ENCODE measurements at regions not wholly inside any gene's neighbourhood (a gene's known extent, or its start where the extent isn't known, plus 50 kb on each side); places are given as distances from the start of the nearest gene placed in this dataset.

DNA sequence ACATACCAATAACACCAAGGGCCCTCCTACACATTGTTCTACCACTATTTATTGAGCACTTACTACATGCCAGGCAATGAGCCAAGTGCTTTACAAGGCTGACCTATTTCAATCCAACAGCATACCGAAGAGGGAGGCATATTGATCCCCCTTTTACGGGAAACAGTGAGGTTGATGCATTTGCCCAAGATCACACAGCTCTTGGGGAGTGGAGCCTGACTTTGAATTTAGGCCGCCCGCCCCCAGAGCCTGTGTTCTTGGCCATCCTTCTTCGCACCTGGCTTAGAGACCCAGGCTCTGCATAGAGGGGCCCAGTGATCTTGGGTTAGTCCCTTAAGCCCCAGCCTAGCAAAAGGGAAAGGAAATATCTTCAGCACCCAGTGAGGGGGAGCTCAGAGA, 158.1 kb upstream of the IER5L start:
- Histone ChIP-seq H3K14ac (ENCODE audit: low read length in 2 of 2) (no peak overlapping the region), H3K18ac (ENCODE audit: low read depth in 1 of 2, low read length in 2 of 2) (peak overlapping the region; percentile 85 to 98), H4K8ac (ENCODE audit: low read length) (peak overlapping the region; percentile 79), H2BK5ac (ENCODE audit: low read depth, low read length, poor library complexity, severe bottlenecking) (no peak overlapping the region), H2BK15ac (ENCODE audit: low read depth, poor library complexity, severe bottlenecking) (peak overlapping the region; percentile 98), H2BK12ac (ENCODE audit: low read length in 2 of 2) (peak overlapping the region; percentile 81 to 98), H4K91ac (ENCODE audit: low read length) (peak overlapping the region; percentile 89), H3K4me1 (ENCODE audit: control insufficient read depth, insufficient read depth, low read depth, low read length) (peaks cover 61% of the 10 kb centered on the region), H3K27ac (ENCODE audit: low read length, poor library complexity, severe bottlenecking) (peak overlapping the region; percentile 35), H3K27me3 (ENCODE audit: control insufficient read depth in 1 of 2, insufficient read depth in 1 of 2, low read length in 2 of 2) (no peaks in the 10 kb centered on the region), H3K9me3 (ENCODE audit: control insufficient read depth, low read length) (peaks cover under 1% of the 10 kb centered on the region), H2AFZ (ENCODE audit: low read depth, low read length) (no peak overlapping the region), H2BK120ac (ENCODE audit: low read depth, low read length) (peak overlapping the region; percentile 88), H3K36me3 (ENCODE audit: control insufficient read depth in 1 of 2, insufficient read depth in 2 of 2, low read depth in 1 of 2, low read length in 2 of 2) (peaks cover 0 to 5% of the 10 kb centered on the region in 2 experiments), H2AK5ac (ENCODE audit: low read length, severe bottlenecking) (peak overlapping the region; percentile 37), H3K4me3 (ENCODE audit: insufficient read depth in 1 of 2, low read depth in 1 of 2, low read length in 2 of 2) (peak overlapping the region in 1 of 2 experiments; percentile 59), H3K9ac (ENCODE audit: low read length) (peak overlapping the region; percentile 82), H3K23ac (ENCODE audit: low read length in 2 of 2) (no peak overlapping the region), H3K4me2 (ENCODE audit: low read length, poor library complexity, severe bottlenecking) (peak overlapping the region; percentile 68), H3K4ac (ENCODE audit: low read depth in 1 of 2, low read length in 2 of 2) (peak overlapping the region; percentile 90 to 95), H3K79me1 (replicated peaks; ENCODE audit: low read length, poor library complexity, severe bottlenecking) (no peaks in the 10 kb centered on the region)
- DNase-seq, result no peak
- WGBS, result 69% methylated on average over 5 of the region's 5 CpGs

DNA sequence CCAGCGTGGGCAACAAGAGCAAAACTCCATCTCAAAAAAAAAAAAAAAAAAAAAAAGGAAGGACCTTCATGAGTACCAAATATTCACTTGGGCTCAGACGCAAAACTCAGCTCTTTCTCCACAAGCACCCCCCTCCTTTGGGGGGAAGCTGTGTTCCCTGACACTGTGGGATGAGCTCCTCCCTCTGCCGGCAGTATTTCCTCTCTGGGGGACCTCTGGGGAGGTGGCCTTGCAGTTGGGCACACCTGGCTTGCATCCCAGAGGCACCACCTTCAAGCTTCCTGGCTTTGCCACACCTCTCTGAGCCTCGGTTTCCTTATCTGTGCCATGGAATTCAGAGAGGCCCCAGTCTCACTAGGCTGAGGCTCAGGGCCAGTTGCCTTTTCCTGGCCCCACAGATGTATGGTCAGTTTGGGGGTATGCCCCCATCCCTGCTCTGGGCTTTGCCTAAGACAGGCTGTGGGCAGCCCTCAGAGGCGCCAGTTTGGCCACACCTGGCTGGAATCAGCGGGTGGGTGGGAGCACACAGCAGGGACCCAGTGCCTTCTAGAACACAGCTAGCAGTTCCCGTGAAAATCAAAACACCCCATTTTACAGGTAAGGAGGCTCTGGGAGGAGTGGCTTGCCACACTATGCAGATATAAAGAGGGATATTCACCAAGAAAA, 157.5 kb upstream of the IER5L start:
- peak overlapping the region; percentile 89 for H4K91ac ChIP-seq (ENCODE audit: low read length)
- H2AK5ac ChIP-seq (ENCODE audit: low read length, severe bottlenecking), result peak overlapping the region; percentile 32
- WGBS, result 60% methylated on average over 7 of the region's 7 CpGs
- H3K4me2 ChIP-seq (ENCODE audit: low read length, poor library complexity, severe bottlenecking), result no peak overlapping the region
- H2BK5ac ChIP-seq (ENCODE audit: low read depth, low read length, poor library complexity, severe bottlenecking), result peak overlapping the region; percentile 46
- H3K9ac ChIP-seq (ENCODE audit: low read length), result peak overlapping the region; percentile 57
- H3K18ac ChIP-seq (ENCODE audit: low read depth in 1 of 2, low read length in 2 of 2), result peak overlapping the region; percentile 93 to 98
- H3K4me1 ChIP-seq (ENCODE audit: control insufficient read depth, insufficient read depth, low read depth, low read length), result peaks cover 58% of the 10 kb centered on the region
- no peak overlapping the region for H3K23ac ChIP-seq (ENCODE audit: low read length in 2 of 2)
- H3K9me3 ChIP-seq (ENCODE audit: control insufficient read depth, low read length), result peaks cover 6% of the 10 kb centered on the region
- peaks cover 0 to 2% of the 10 kb centered on the region in 2 experiments for H3K36me3 ChIP-seq (ENCODE audit: control insufficient read depth in 1 of 2, insufficient read depth in 2 of 2, low read depth in 1 of 2, low read length in 2 of 2)
- H2BK120ac ChIP-seq (ENCODE audit: low read depth, low read length), result peak overlapping the region; percentile 69
- H3K4me3 ChIP-seq (ENCODE audit: insufficient read depth in 1 of 2, low read depth in 1 of 2, low read length in 2 of 2), result no peak overlapping the region
- DNase-seq, result no peak
- H3K4ac ChIP-seq (ENCODE audit: low read depth in 1 of 2, low read length in 2 of 2), result peak overlapping the region; percentile 38 to 68
- peak overlapping the region; percentile 81 to 98 for H2BK12ac ChIP-seq (ENCODE audit: low read length in 2 of 2)
- peak overlapping the region in 1 of 2 experiments; percentile 79 for H3K14ac ChIP-seq (ENCODE audit: low read length in 2 of 2)
- H3K27ac ChIP-seq (ENCODE audit: low read length, poor library complexity, severe bottlenecking), result peak overlapping the region; percentile 83
- no peaks in the 10 kb centered on the region for H3K27me3 ChIP-seq (ENCODE audit: control insufficient read depth in 1 of 2, insufficient read depth in 1 of 2, low read length in 2 of 2)
- no peak overlapping the region for H2AFZ ChIP-seq (ENCODE audit: low read depth, low read length)
- peak overlapping the region; percentile 55 for H2BK15ac ChIP-seq (ENCODE audit: low read depth, poor library complexity, severe bottlenecking)
- peak overlapping the region; percentile 81 for H4K8ac ChIP-seq (ENCODE audit: low read length)
- H3K79me1 ChIP-seq (replicated peaks; ENCODE audit: low read length, poor library complexity, severe bottlenecking), result no peaks in the 10 kb centered on the region

GRCh38 chr9:129334105-129334935, 156.3 kb upstream of the IER5L start:
- Histone ChIP-seq H4K91ac (ENCODE audit: low read length) (peak overlapping the region; percentile 99), H3K4me1 (ENCODE audit: control insufficient read depth, insufficient read depth, low read depth, low read length) (peaks cover 52% of the 10 kb centered on the region), H4K8ac (ENCODE audit: low read length) (peak overlapping the region; percentile 98), H3K36me3 (ENCODE audit: control insufficient read depth in 1 of 2, insufficient read depth in 2 of 2, low read depth in 1 of 2, low read length in 2 of 2) (no peaks in the 10 kb centered on the region), H3K9ac (ENCODE audit: low read length) (peak overlapping the region; percentile 76), H3K23ac (ENCODE audit: low read length in 2 of 2) (peak overlapping the region in 1 of 2 experiments; percentile 60), H3K4ac (ENCODE audit: low read depth in 1 of 2, low read length in 2 of 2) (peak overlapping the region; percentile 92 to 99), H3K79me1 (replicated peaks; ENCODE audit: low read length, poor library complexity, severe bottlenecking) (no peaks in the 10 kb centered on the region), H2AFZ (ENCODE audit: low read depth, low read length) (no peak overlapping the region), H2BK5ac (ENCODE audit: low read depth, low read length, poor library complexity, severe bottlenecking) (peak overlapping the region; percentile 88), H3K27ac (ENCODE audit: low read length, poor library complexity, severe bottlenecking) (peak overlapping the region; percentile 83), H3K4me3 (ENCODE audit: insufficient read depth in 1 of 2, low read depth in 1 of 2, low read length in 2 of 2) (peak overlapping the region in 1 of 2 experiments; percentile 46), H3K4me2 (ENCODE audit: low read length, poor library complexity, severe bottlenecking) (peak overlapping the region; percentile 2), H2BK15ac (ENCODE audit: low read depth, poor library complexity, severe bottlenecking) (peak overlapping the region; percentile 98), H2BK120ac (ENCODE audit: low read depth, low read length) (peak overlapping the region; percentile 80), H2BK12ac (ENCODE audit: low read length in 2 of 2) (peak overlapping the region; percentile 99 to 100), H3K9me3 (ENCODE audit: control insufficient read depth, low read length) (peaks cover 11% of the 10 kb centered on the region), H2AK5ac (ENCODE audit: low read length, severe bottlenecking) (peak overlapping the region; percentile 98), H3K18ac (ENCODE audit: low read depth in 1 of 2, low read length in 2 of 2) (peak overlapping the region; percentile 97 to 98), H3K27me3 (ENCODE audit: control insufficient read depth in 1 of 2, insufficient read depth in 1 of 2, low read length in 2 of 2) (no peaks in the 10 kb centered on the region), H3K14ac (ENCODE audit: low read length in 2 of 2) (peak overlapping the region in 1 of 2 experiments; percentile 93)
- 1% methylated on average over 25 of the region's 28 CpGs for WGBS
- DNase-seq, result peak; percentile 96

DNA sequence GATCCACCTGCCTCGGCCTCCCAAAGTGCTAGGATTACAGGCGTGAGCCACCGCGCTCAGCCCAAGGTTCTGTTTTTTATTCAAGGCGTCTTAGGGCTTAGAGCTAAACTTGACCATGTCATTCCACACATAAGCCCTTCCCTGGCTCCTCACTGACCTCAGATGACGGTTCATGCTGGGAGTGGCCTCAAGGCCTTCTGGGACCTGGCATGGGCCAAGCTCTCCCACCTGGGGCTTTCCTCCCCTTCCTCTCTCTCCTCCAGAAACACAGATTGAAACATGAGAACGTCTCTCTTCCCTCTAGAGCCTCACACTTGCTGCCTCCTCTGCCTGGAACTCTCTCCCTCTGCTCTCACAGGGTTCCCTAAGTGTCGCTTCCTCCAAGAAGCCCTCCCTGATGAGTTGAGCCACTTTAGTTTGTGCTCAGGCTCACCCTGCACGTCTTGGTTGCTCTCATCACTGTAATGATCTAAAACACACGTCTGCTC, 155.6 kb upstream of the IER5L start:
- H2BK5ac ChIP-seq (ENCODE audit: low read depth, low read length, poor library complexity, severe bottlenecking), result peak overlapping the region; percentile 57
- peak overlapping the region; percentile 69 for H3K9ac ChIP-seq (ENCODE audit: low read length)
- H3K4me3 ChIP-seq (ENCODE audit: insufficient read depth in 1 of 2, low read depth in 1 of 2, low read length in 2 of 2), result no peak overlapping the region
- H4K8ac ChIP-seq (ENCODE audit: low read length), result peak overlapping the region; percentile 93
- peaks cover 11% of the 10 kb centered on the region for H3K9me3 ChIP-seq (ENCODE audit: control insufficient read depth, low read length)
- H3K4me2 ChIP-seq (ENCODE audit: low read length, poor library complexity, severe bottlenecking), result no peak overlapping the region
- DNase-seq, result peak; percentile 72
- peak overlapping the region; percentile 52 for H2BK15ac ChIP-seq (ENCODE audit: low read depth, poor library complexity, severe bottlenecking)
- no peak overlapping the region for H3K23ac ChIP-seq (ENCODE audit: low read length in 2 of 2)
- no peaks in the 10 kb centered on the region for H3K27me3 ChIP-seq (ENCODE audit: control insufficient read depth in 1 of 2, insufficient read depth in 1 of 2, low read length in 2 of 2)
- no peaks in the 10 kb centered on the region for H3K79me1 ChIP-seq (replicated peaks; ENCODE audit: low read length, poor library complexity, severe bottlenecking)
- peak overlapping the region; percentile 87 for H2AK5ac ChIP-seq (ENCODE audit: low read length, severe bottlenecking)
- no peaks in the 10 kb centered on the region for H3K36me3 ChIP-seq (ENCODE audit: control insufficient read depth in 1 of 2, insufficient read depth in 2 of 2, low read depth in 1 of 2, low read length in 2 of 2)
- peak overlapping the region; percentile 34 for H4K91ac ChIP-seq (ENCODE audit: low read length)
- peak overlapping the region in 1 of 2 experiments; percentile 4 for H3K14ac ChIP-seq (ENCODE audit: low read length in 2 of 2)
- H3K4ac ChIP-seq (ENCODE audit: low read depth in 1 of 2, low read length in 2 of 2), result peak overlapping the region; percentile 89 to 92
- H2BK120ac ChIP-seq (ENCODE audit: low read depth, low read length), result peak overlapping the region; percentile 65
- peak overlapping the region; percentile 83 for H3K27ac ChIP-seq (ENCODE audit: low read length, poor library complexity, severe bottlenecking)
- 47% methylated on average over 10 of the region's 10 CpGs for WGBS
- peak overlapping the region; percentile 81 to 84 for H2BK12ac ChIP-seq (ENCODE audit: low read length in 2 of 2)
- H2AFZ ChIP-seq (ENCODE audit: low read depth, low read length), result no peak overlapping the region
- peak overlapping the region; percentile 81 to 85 for H3K18ac ChIP-seq (ENCODE audit: low read depth in 1 of 2, low read length in 2 of 2)
- peaks cover 48% of the 10 kb centered on the region for H3K4me1 ChIP-seq (ENCODE audit: control insufficient read depth, insufficient read depth, low read depth, low read length)

Measured in mesenchymal stem cell (in vitro differentiated cells and primary cell).